Anterior cingulate cortex (tissue), 58 donors: ENCODE measurements at regions not wholly inside any gene's neighbourhood (a gene's known extent, or its start where the extent isn't known, plus 50 kb on each side); places are given as distances from the start of the nearest gene placed in this dataset.

Experiments
- DNase-seq, 58 donors: peaks; one replicate each; lab custom pipeline; 2025; lab: John Stamatoyannopoulos, UW

GRCh38 chr10:4647109-4647785 is 178.8 kb upstream of the AKR1E2 start:
- DNase-seq: no peak

GRCh38 chr10:4646547-4646946 is 179.5 kb upstream of the AKR1E2 start:
- no peak for DNase-seq

- no peak for DNase-seq
These were observed 180.2 kb upstream of the AKR1E2 start for GRCh38 chr10:4645836-4646235.

GRCh38 chr10:4643471-4643870 is 182.5 kb upstream of the AKR1E2 start:
- no peak for DNase-seq

- DNase-seq: peak in 4 of 58 donors; percentile 8 to 27 (median 15)
These were observed 186.0 kb upstream of the AKR1E2 start for GRCh38 chr10:4639960-4640359.

GRCh38 chr10:4638099-4638498 is 187.9 kb upstream of the AKR1E2 start:
- DNase-seq: no peak

- no peak for DNase-seq
These were observed 188.3 kb upstream of the AKR1E2 start for GRCh38 chr10:4637657-4638056.

GRCh38 chr10:4635883-4636282 is 190.1 kb upstream of the AKR1E2 start:
- DNase-seq: no peak

- no peak for DNase-seq
These were observed 190.6 kb upstream of the AKR1E2 start for GRCh38 chr10:4635388-4635787.

- DNase-seq: no peak
These were observed 192.2 kb upstream of the AKR1E2 start for GRCh38 chr10:4633776-4634175.

- no peak for DNase-seq
These were observed 192.8 kb upstream of the AKR1E2 start for GRCh38 chr10:4633186-4633585.

GRCh38 chr10:4632757-4633156 is 193.2 kb upstream of the AKR1E2 start:
- DNase-seq: no peak

GRCh38 chr10:4626919-4627318 is 199.1 kb upstream of the AKR1E2 start:
- DNase-seq: no peak

GRCh38 chr10:4623757-4624420 is 202.1 kb upstream of the AKR1E2 start:
- DNase-seq: no peak

GRCh38 chr10:4623200-4623599 is 202.8 kb upstream of the AKR1E2 start:
- DNase-seq: no peak

- no peak for DNase-seq
These were observed 203.6 kb upstream of the AKR1E2 start for GRCh38 chr10:4622384-4622783.

- no peak for DNase-seq
These were observed 208.4 kb upstream of the AKR1E2 start for GRCh38 chr10:4617589-4617988.

GRCh38 chr10:4615042-4615441 is 211.0 kb upstream of the AKR1E2 start:
- no peak for DNase-seq

GRCh38 chr10:4609251-4609650 is 216.8 kb upstream of the AKR1E2 start:
- DNase-seq: no peak

- no peak for DNase-seq
These were observed 218.3 kb upstream of the AKR1E2 start for GRCh38 chr10:4607681-4608080.

GRCh38 chr10:4606856-4607636 is 219.0 kb upstream of the AKR1E2 start:
- no peak for DNase-seq
